OCI-LY3 (cell line): ENCODE measurements at regions not wholly inside any gene's neighbourhood (a gene's known extent, or its start where the extent isn't known, plus 50 kb on each side); places are given as distances from the start of the nearest gene placed in this dataset.

Experiments
- CTCF ChIP-seq: fragments of 200-600, 300-600 bp; sonication (generic); IDR thresholded peaks from 2 replicates; pipeline ENCODE4 v1.5.1; 2014; ENCODE audit warnings: antibody characterized with exemption, low read length, low read depth
- EZH2phosphoT487 ChIP-seq: fragments of 200-600 bp; shearing (Covaris generic); IDR thresholded peaks from 2 replicates; pipeline ENCODE4 v1.6.1; 2018; ENCODE audit warnings: antibody characterized with exemption, mixed run types, low read depth

DNA sequence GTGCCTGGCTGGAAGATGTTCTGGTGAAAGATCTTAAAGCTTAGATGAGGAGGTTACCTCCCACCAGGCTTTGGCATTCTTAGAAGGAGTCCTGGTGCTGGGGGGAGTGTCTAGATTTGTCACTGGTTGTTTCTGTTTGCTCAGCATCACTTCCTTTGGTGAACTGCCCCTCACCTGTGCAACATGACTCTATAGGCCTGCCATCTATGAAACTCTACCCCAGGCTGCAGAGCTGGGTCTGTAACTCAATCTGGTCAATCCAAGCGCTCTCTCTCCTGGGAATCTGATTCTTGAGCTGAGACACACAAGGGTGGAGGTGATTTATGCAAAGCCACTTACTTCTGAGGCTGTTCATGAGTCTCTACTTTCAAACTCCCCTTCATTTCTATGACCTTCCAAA, 399.4 kb downstream of the NPIPA7 start:
- no peak for TF ChIP-seq CTCF
- TF ChIP-seq EZH2phosphoT487, result no peak
